ENCODE measurements at regions not wholly inside any gene's neighbourhood (a gene's known extent, or its start where the extent isn't known, plus 50 kb on each side); places are given as distances from the start of the nearest gene placed in this dataset.

GRCh38 chr2:198465970-198466369, 661.6 kb downstream of the PLCL1 start:
- H3K4me3 ChIP-seq (ENCODE audit: control insufficient read depth, low read depth, low read length) = no peak overlapping the region
- TF ChIP-seq CTCF (conservative IDR thresholded peaks at IDR 0.05; ENCODE audit: control insufficient read depth, insufficient read depth, low read depth, low read length) = no peak
- no peak for DNase-seq (ENCODE audit: low read depth)

- no peak for DNase-seq (ENCODE audit: low read depth)
These were observed 652.0 kb downstream of the PLCL1 start for GRCh38 chr2:198456418-198456817.

GRCh38 chr2:198453866-198454265, 649.5 kb downstream of the PLCL1 start:
- DNase-seq (ENCODE audit: low read depth) = no peak
- no peak overlapping the region for H3K4me3 ChIP-seq (ENCODE audit: control insufficient read depth, low read depth, low read length)
- no peak for TF ChIP-seq CTCF (conservative IDR thresholded peaks at IDR 0.05; ENCODE audit: control insufficient read depth, insufficient read depth, low read depth, low read length)

More at GRCh38 chr2:198456418-198456817, 652.0 kb downstream of the PLCL1 start:
- TF ChIP-seq CTCF (conservative IDR thresholded peaks at IDR 0.05; ENCODE audit: control insufficient read depth, insufficient read depth, low read depth, low read length) = no peak
- no peak overlapping the region for H3K4me3 ChIP-seq (ENCODE audit: control insufficient read depth, low read depth, low read length)

GRCh38 chr2:198452327-198452726, 647.9 kb downstream of the PLCL1 start:
- H3K4me3 ChIP-seq (ENCODE audit: control insufficient read depth, low read depth, low read length) = no peak overlapping the region
- DNase-seq (ENCODE audit: low read depth) = no peak
- no peak for TF ChIP-seq CTCF (conservative IDR thresholded peaks at IDR 0.05; ENCODE audit: control insufficient read depth, insufficient read depth, low read depth, low read length)

- TF ChIP-seq CTCF (conservative IDR thresholded peaks at IDR 0.05; ENCODE audit: control insufficient read depth, insufficient read depth, low read depth, low read length) = no peak
- no peak overlapping the region for H3K4me3 ChIP-seq (ENCODE audit: control insufficient read depth, low read depth, low read length)
- no peak for DNase-seq (ENCODE audit: low read depth)
These were observed 644.4 kb downstream of the PLCL1 start for GRCh38 chr2:198448789-198449188.

GRCh38 chr2:198444800-198445287, 640.5 kb downstream of the PLCL1 start:
- no peak for DNase-seq (ENCODE audit: low read depth)
- no peak for TF ChIP-seq CTCF (conservative IDR thresholded peaks at IDR 0.05; ENCODE audit: control insufficient read depth, insufficient read depth, low read depth, low read length)
- H3K4me3 ChIP-seq (ENCODE audit: control insufficient read depth, low read depth, low read length) = no peak overlapping the region

- H3K4me3 ChIP-seq (ENCODE audit: control insufficient read depth, low read depth, low read length) = no peak overlapping the region
- no peak for DNase-seq (ENCODE audit: low read depth)
- no peak for TF ChIP-seq CTCF (conservative IDR thresholded peaks at IDR 0.05; ENCODE audit: control insufficient read depth, insufficient read depth, low read depth, low read length)
These were observed 637.5 kb downstream of the PLCL1 start for GRCh38 chr2:198441901-198442300.

Measured in fibroblast of mammary gland (primary cell).